T-helper 1 cell treated with Interleukin-12 subunit alpha and Interleukin-12 subunit beta and Interleukin-4 antibody, amounts not matched to agents 30 μg/mL and 1 μg/mL, for 36 hours (primary cell): ENCODE measurements at regions not wholly inside any gene's neighbourhood (a gene's known extent, or its start where the extent isn't known, plus 50 kb on each side); places are given as distances from the start of the nearest gene placed in this dataset.
"Not testable (repeated sequence)": the region's sequence is repeated elsewhere in the genome, so short reads cannot be mapped to it uniquely, and the experiment has no call there.

Experiments
- H3K27ac Mint-ChIP-seq: one replicate; pipeline ENCODE4 v1.8.0; 2021; ENCODE audit warnings: mild to moderate bottlenecking, mixed read lengths
- H3K27me3 Mint-ChIP-seq: one replicate; pipeline ENCODE4 v1.8.0; 2021; ENCODE audit warnings: low read depth, mixed read lengths
- H3K36me3 Mint-ChIP-seq: one replicate; pipeline ENCODE4 v1.8.0; 2021; ENCODE audit warnings: low read depth, mixed read lengths
- H3K4me1 Mint-ChIP-seq: one replicate; pipeline ENCODE4 v1.8.0; 2021; ENCODE audit warnings: low read depth, mixed read lengths
- H3K4me3 Mint-ChIP-seq: one replicate; pipeline ENCODE4 v1.8.0; 2021; ENCODE audit warnings: mild to moderate bottlenecking, moderate library complexity, mixed read lengths
- H3K9me3 Mint-ChIP-seq: one replicate; pipeline ENCODE4 v1.8.0; 2021; ENCODE audit warnings: mixed read lengths

DNA sequence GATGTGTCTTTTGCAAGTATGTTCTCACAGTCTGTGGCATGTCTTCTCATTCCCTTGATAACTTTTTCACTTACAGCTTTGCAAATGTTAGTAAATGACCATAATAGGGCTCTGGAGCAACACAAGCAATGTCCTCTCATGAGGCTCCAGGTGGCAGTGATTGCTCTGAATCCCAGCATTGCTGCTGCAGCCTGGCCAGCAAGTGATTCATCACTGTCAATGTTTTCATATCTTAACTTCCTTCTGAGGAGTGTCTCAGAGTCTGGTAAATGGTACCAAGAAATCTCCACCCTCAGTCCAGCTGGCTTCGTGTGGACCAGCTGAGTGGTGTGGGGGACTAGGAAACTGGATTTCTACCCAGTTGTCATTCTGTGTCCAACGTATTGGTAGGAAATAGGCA is 139.6 kb downstream of the MYLK4 start:
- H3K27me3 Mint-ChIP-seq, result peaks cover 58% of the 10 kb centered on the region
- H3K36me3 Mint-ChIP-seq, result no peaks in the 10 kb centered on the region
- H3K9me3 Mint-ChIP-seq, result peaks cover 6% of the 10 kb centered on the region
- H3K4me1 Mint-ChIP-seq, result no peaks in the 10 kb centered on the region
- no peak overlapping the region for H3K27ac Mint-ChIP-seq
- H3K4me3 Mint-ChIP-seq, result no peak overlapping the region

DNA sequence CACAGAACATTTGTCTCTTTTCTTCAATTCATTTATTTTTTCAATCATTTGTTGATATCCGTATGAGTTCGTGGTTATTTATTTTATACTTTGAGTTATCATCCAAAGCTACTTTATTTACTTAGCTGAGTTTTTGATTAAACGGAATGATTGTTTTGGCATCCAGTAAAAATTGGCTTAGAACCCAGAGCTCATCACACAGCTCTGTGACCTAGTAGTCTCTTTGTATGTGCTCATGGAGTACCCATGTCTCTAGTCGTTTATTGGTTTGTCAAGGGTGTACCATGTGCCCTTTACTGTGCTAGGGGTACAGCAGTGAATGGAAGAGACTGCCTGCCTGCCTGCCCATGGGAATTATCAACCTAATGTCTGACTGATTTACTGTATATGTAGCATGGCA is 142.2 kb downstream of the MYLK4 start:
- no peaks in the 10 kb centered on the region for H3K9me3 Mint-ChIP-seq
- no peak overlapping the region for H3K4me3 Mint-ChIP-seq
- no peaks in the 10 kb centered on the region for H3K36me3 Mint-ChIP-seq
- H3K4me1 Mint-ChIP-seq, result no peaks in the 10 kb centered on the region
- no peak overlapping the region for H3K27ac Mint-ChIP-seq
- peaks cover 52% of the 10 kb centered on the region for H3K27me3 Mint-ChIP-seq

DNA sequence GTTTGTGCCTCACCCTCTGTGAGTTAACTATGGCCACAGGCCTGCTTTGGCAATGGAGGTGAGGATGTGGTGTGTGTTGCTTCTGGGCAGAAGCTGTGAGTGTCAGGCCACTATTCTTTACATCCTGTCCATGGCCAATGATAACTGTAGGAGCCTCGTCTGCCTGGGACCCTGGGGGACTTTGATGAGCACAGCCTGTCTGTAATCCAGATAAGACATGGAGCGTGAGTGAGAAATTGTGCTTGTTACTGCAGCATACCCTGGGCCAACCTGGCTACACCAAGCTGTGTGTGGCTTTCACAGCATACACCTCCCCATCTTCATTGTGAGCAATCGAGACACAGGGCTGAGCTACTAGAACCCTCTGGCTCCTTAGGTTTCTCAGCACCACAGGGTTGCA is 150.4 kb downstream of the MYLK4 start:
- no peaks in the 10 kb centered on the region for H3K4me1 Mint-ChIP-seq

GRCh38 chr6:2599817-2600216 is 150.9 kb downstream of the MYLK4 start:
- Mint-ChIP-seq H3K4me3 (no peak overlapping the region), H3K4me1 (no peaks in the 10 kb centered on the region), H3K36me3 (no peaks in the 10 kb centered on the region)

More for the DNA sequence above, 150.4 kb downstream of the MYLK4 start:
- Mint-ChIP-seq H3K27ac (no peak overlapping the region), H3K36me3 (no peaks in the 10 kb centered on the region), H3K27me3 (peaks cover 17% of the 10 kb centered on the region), H3K4me3 (no peak overlapping the region), H3K9me3 (no peaks in the 10 kb centered on the region)

GRCh38 chr6:2598867-2599266 is 151.9 kb downstream of the MYLK4 start:
- Mint-ChIP-seq H3K4me3 (no peak overlapping the region), H3K36me3 (no peaks in the 10 kb centered on the region), H3K27me3 (peaks cover 14% of the 10 kb centered on the region), H3K4me1 (no peaks in the 10 kb centered on the region), H3K27ac (no peak overlapping the region), H3K9me3 (no peaks in the 10 kb centered on the region)

More at GRCh38 chr6:2599817-2600216, 150.9 kb downstream of the MYLK4 start:
- Mint-ChIP-seq H3K9me3 (no peaks in the 10 kb centered on the region), H3K27ac (no peak overlapping the region), H3K27me3 (peaks cover 17% of the 10 kb centered on the region)

- no peak overlapping the region for H3K4me3 Mint-ChIP-seq
- H3K4me1 Mint-ChIP-seq, result no peaks in the 10 kb centered on the region
- peaks cover 10% of the 10 kb centered on the region for H3K27me3 Mint-ChIP-seq
- no peaks in the 10 kb centered on the region for H3K36me3 Mint-ChIP-seq
- H3K9me3 Mint-ChIP-seq, result no peaks in the 10 kb centered on the region
- no peak overlapping the region for H3K27ac Mint-ChIP-seq
These were observed 152.7 kb downstream of the MYLK4 start for GRCh38 chr6:2597991-2598390.

DNA sequence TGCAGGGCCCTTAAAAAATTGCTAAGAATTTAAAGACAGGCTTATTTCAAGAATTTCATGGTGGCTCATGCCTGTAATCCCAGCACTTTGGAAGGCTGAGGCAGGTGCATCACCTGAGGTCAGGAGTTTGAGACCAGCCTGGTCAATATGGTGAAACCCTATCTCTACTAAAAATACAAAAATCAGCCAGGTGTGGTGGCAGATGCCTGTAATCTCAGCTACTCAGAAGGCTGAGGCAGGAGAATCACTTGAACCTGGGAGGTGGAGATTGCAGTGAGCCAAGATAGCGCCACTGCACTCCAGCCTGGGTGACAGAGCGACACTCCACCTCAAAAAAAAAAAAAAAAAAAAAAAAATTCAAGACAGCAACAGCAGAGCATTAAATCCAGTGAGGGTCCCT is 153.3 kb downstream of the MYLK4 start:
- not testable (repeated sequence) for H3K4me1 Mint-ChIP-seq, H3K27ac Mint-ChIP-seq, H3K36me3 Mint-ChIP-seq, H3K4me3 Mint-ChIP-seq, H3K27me3 Mint-ChIP-seq, H3K9me3 Mint-ChIP-seq

GRCh38 chr6:2596222-2596621 is 154.5 kb downstream of the MYLK4 start:
- H3K27ac Mint-ChIP-seq, result no peak overlapping the region
- H3K9me3 Mint-ChIP-seq, result no peaks in the 10 kb centered on the region
- H3K36me3 Mint-ChIP-seq, result no peaks in the 10 kb centered on the region
- peaks cover 5% of the 10 kb centered on the region for H3K27me3 Mint-ChIP-seq
- H3K4me3 Mint-ChIP-seq, result no peak overlapping the region
- no peaks in the 10 kb centered on the region for H3K4me1 Mint-ChIP-seq

GRCh38 chr6:2594868-2595267 is 155.9 kb downstream of the MYLK4 start:
- H3K4me1 Mint-ChIP-seq, result no peaks in the 10 kb centered on the region
- no peaks in the 10 kb centered on the region for H3K36me3 Mint-ChIP-seq
- H3K27me3 Mint-ChIP-seq, result peaks cover 6% of the 10 kb centered on the region
- H3K4me3 Mint-ChIP-seq, result no peak overlapping the region
- no peak overlapping the region for H3K27ac Mint-ChIP-seq
- no peaks in the 10 kb centered on the region for H3K9me3 Mint-ChIP-seq

DNA sequence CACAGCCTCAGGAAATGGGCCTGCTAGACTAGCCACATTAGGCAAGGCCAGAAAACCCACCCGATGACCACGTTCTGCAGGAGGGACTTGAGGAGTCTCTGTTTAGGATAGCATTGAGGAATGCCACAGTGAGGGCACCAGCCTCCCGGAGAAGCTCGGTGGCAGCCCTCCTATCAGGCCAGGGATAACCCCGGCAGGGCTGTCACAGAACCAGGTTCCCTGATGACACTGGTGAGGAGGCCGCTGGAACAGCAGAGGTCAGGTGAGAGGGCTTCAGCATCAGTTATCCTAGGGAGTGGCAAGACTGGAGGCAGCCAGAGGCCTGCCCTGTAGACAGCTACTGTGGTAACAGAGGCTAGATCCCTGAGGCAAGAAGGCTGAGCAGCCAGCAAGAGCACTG is 157.6 kb downstream of the MYLK4 start:
- Mint-ChIP-seq H3K4me1 (no peaks in the 10 kb centered on the region), H3K27ac (no peak overlapping the region), H3K27me3 (peaks cover 17% of the 10 kb centered on the region), H3K36me3 (no peaks in the 10 kb centered on the region), H3K4me3 (no peak overlapping the region), H3K9me3 (no peaks in the 10 kb centered on the region)

DNA sequence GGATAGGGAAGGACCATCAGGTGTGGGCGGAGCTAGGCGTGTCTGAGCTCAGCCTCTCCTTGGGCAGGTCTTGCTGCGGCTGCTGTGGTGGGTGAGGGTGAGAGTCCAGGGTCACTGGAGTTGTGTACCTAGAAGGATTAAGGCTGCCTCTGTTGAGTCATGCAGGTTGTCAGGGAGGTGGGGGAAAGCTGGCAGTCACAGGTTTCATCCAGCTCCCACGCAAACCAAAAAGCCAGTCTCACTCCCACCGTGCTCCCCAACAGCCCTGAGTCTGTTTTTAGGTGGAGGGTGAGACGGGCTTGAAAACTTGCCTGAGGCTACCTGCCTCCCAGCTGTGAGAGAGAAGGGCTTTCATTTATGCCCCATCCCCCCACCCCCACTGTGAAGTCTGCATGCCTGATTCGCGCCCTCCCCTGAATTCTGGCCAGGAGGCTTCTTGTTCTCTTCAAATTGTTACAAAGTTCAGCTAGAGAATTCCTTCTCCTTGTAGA is 161.5 kb downstream of the MYLK4 start:
- peaks cover 41% of the 10 kb centered on the region for H3K27me3 Mint-ChIP-seq
- H3K9me3 Mint-ChIP-seq, result no peaks in the 10 kb centered on the region
- no peak overlapping the region for H3K27ac Mint-ChIP-seq
- H3K36me3 Mint-ChIP-seq, result no peaks in the 10 kb centered on the region
- no peaks in the 10 kb centered on the region for H3K4me1 Mint-ChIP-seq
- H3K4me3 Mint-ChIP-seq, result no peak overlapping the region

DNA sequence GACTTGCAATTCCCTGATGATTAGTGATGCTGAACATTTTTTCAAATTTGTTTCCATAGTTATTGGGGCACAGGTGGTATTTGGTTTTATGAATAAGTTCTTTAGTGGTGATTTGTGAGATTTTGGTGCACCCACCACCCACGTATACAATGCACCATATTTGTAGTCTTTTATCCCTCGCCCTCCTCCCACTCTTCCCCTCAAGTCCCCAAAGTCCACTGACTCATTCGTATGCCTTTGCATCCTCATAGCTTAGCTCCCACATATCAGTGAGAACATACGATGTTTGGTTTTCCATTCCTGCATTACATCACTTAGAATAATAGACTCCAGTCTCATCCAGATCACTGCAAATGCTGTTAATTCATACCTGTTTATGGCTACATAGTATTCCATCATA is 167.3 kb downstream of the MYLK4 start:
- Mint-ChIP-seq H3K9me3 (no peaks in the 10 kb centered on the region), H3K4me3 (no peak overlapping the region), H3K36me3 (no peaks in the 10 kb centered on the region), H3K27me3 (peaks cover 54% of the 10 kb centered on the region), H3K27ac (no peak overlapping the region), H3K4me1 (no peaks in the 10 kb centered on the region)

DNA sequence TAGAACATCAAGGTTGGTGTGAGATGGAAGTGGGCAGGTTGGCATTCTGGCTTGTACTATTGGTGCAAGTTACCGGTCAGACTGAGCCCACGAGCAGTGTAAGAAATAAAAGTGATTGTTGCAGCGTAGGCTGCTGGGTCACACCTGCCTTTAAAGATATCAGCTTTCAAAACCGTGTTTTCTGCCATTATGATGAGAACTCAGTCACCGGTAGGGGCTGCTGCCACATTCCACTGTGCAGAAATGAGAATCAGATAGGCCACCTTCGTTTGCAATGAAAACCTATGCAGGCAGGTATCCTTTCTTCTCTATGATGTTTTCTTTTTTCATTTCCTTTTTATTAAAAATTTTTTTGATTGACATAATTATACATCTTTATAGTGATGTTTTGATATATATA is 168.5 kb downstream of the MYLK4 start:
- Mint-ChIP-seq H3K27ac (no peak overlapping the region), H3K4me3 (no peak overlapping the region), H3K36me3 (no peaks in the 10 kb centered on the region), H3K27me3 (peaks cover 46% of the 10 kb centered on the region), H3K9me3 (no peaks in the 10 kb centered on the region), H3K4me1 (no peaks in the 10 kb centered on the region)

- Mint-ChIP-seq H3K9me3 (no peaks in the 10 kb centered on the region), H3K4me1 (no peaks in the 10 kb centered on the region), H3K27me3 (peaks cover 41% of the 10 kb centered on the region), H3K4me3 (no peak overlapping the region), H3K27ac (no peak overlapping the region), H3K36me3 (no peaks in the 10 kb centered on the region)
These were observed 169.1 kb downstream of the MYLK4 start for GRCh38 chr6:2581611-2582010.

GRCh38 chr6:2581011-2581410 is 169.7 kb downstream of the MYLK4 start:
- no peaks in the 10 kb centered on the region for H3K9me3 Mint-ChIP-seq
- H3K27ac Mint-ChIP-seq, result no peak overlapping the region
- H3K4me3 Mint-ChIP-seq, result no peak overlapping the region
- no peaks in the 10 kb centered on the region for H3K36me3 Mint-ChIP-seq
- no peaks in the 10 kb centered on the region for H3K4me1 Mint-ChIP-seq
- peaks cover 39% of the 10 kb centered on the region for H3K27me3 Mint-ChIP-seq
